LoVo (cell line): ENCODE measurements at regions not wholly inside any gene's neighbourhood (a gene's known extent, or its start where the extent isn't known, plus 50 kb on each side); places are given as distances from the start of the nearest gene placed in this dataset.

Source experiments
- DNase-seq: peaks from one replicate; pipeline ENCODE4 v3.0.0-alpha.2; 2016; ENCODE audit warnings: low spot score

DNA sequence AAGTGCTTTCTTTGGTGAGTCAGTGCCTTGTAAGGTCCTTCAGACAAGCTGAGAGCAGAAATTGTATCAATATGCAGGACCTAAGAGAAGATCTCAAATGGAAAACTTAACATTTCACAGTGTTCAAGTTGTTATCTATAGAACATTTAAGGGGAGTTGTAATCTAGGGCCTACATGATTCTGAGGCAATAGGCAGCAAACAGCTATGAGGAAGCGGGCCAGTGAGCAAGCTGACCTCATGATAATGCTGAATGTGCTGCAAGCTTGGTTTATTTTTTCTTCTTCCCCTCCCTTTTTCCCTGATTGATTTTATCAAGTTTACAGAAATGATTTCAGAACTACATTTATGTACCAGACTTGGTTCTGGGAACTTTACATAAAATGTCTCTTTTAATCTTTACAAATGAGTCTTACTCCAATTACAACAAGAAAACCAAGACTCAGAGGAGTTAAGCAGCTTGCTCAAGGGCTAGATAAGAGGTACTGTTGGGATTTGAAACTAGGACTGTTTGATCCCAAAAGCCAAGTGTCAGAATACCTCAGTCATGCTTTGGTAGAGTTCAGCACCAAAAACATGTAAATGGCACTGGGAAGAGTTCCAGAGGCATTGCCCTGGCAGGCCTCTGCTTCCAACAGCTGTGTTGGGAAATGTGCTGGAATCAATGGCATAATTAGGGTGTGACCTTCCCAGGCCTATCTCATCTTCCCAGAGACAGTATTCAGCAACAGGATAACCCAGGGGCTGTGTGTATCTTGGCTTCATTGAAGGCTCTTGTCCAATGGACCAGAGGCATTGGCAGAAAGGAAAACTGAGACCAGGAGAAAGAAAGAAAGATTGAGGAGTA lies 130.1 kb downstream of the LRRC70 start:
- DNase-seq: no peak

GRCh38 chr5:62707563-62707962 lies 128.9 kb downstream of the LRRC70 start:
- no peak for DNase-seq

DNA sequence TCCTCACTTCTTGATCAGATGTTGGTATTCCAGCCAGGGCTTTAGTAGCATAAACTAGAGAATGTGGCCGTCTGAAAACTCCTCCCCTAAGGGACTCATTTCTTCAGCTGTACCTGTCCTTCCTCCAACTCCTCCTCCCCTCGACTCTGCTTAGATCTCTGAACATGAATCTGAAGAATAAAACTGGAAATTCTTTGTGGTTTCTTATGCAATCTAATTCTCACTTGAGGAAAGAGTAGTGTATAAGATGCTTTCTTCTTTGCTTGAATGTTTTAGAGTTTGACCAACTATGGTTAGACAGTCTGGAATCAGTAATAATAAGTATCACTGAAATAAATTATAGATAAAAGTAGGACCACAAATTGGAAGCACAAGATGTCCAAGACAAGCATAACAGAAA lies 128.5 kb downstream of the LRRC70 start:
- no peak for DNase-seq

- DNase-seq: no peak
Observed at GRCh38 chr5:62705022-62705421, 126.4 kb downstream of the LRRC70 start.

DNA sequence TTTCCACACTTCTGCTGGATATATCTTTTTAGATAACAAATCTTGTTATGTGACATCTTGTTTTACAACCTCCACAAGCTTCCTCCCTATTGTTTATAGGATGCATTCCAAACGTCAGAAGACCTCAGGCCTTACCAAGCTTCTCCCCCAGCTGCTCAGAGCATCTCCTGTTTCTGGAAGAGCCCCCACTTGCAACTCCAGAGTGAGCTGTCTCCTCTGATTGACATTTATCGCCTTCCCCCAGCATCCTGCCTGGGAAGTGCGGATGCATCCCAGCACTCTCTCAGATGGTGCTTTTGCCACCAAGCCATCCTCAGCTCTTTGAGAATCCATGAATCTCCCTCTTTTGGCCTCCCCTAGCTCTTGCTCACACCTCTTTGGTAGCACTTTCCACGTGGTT lies 123.5 kb downstream of the LRRC70 start:
- no peak for DNase-seq

DNA sequence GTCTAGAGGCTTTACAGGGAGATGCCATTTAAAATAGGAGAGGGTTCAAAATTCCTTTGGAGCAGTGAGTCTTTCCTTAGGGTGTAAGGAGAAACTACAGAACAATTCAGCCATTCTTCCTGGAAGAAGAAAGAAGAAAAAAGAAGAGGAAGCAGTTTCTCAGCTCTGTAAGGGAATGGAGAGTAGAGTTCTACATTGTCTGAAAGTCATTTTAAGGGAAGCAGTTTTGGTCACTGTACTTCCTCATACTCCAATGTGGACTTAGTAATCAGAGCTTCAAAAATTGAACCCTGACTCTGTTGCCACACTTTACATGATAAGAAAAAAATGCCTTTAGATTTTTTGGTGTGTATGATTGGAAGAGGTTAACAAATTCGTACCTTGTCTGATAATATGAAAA lies 122.4 kb downstream of the LRRC70 start:
- no peak for DNase-seq

GRCh38 chr5:62698756-62699155 lies 120.1 kb downstream of the LRRC70 start:
- no peak for DNase-seq

GRCh38 chr5:62695274-62695673 lies 116.7 kb downstream of the LRRC70 start:
- DNase-seq: no peak

DNA sequence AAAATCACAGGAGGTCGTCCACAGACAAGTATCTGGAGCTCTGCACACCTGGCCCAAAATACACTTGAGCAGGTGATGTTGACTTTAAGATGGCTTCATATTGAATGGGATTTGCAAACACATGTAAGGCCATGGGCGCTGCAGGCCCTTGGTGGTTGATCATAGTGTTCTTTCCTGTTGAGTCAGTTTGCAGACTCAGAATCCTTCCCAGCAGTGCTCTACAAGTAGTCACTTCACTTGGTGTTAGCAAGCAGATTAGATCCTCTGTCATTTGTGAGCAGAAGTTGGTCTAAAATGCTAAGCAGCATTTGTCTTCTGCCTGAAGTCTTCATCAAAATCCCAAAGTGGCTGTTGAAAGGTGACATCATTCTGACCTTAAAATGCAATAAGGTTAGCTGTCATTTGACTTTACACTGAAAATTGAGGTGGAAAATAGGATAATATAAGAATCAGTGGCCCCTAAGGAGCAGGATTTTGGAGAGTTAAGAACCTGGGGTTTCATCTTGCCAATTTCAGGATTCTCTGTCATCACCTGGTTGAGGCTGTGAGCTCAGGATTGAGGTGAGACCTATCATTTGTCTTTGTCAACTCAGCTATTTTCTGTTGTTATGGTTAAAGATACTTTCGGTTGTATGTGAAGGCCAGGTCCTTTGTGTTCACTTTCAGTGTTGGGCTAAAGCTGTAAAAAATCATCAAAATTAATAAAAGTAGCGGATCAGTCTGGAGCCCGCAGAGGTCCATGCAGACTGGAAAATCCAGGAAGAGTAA lies 114.5 kb downstream of the LRRC70 start:
- DNase-seq: no peak

- no peak for DNase-seq
Observed at GRCh38 chr5:62691946-62692345, 113.3 kb downstream of the LRRC70 start.

DNA sequence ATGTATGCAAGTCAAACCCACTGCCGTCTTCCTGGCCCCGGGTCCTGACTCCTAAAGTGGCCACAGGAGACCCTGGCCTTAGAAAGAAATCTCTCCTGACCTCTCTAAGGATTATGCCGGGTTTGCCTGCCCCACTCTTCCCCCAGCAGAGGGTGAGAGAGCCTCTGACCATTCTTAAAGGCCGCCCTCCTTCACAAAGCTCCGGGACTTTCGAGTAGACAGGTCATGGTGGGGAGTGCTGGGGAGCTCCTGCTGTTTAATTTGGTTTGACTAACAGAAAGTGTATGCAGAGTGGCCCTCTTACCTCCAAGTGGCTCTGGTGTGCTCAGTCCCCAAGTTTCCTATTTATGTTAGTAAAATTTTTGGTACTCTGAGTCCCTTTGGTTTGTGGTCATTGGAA lies 111.8 kb downstream of the LRRC70 start:
- no peak for DNase-seq

- no peak for DNase-seq
Observed at GRCh38 chr5:62689599-62690368, 111.2 kb downstream of the LRRC70 start.

- DNase-seq: no peak
Observed at GRCh38 chr5:62686692-62687091, 108.1 kb downstream of the LRRC70 start.

GRCh38 chr5:62685221-62685620 lies 106.6 kb downstream of the LRRC70 start:
- DNase-seq: no peak

DNA sequence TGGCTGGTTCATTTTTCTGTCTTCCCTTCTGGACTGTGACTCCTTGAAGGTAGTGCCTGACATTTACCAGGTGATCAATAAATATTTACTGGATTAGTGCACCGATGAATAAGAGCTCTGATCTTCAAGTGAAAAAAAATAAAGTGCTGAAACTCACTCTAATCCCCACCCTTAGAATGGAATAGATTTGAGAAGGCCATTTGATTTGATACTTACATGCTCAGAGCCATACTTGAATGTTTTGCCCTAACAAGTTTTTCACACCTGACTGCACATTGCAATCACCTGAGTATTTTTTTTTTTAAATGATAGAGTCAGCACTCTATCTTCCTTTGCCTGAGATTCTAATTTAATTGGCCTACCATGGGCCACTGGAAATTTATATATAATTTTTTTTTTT lies 105.7 kb downstream of the LRRC70 start:
- DNase-seq: no peak

- DNase-seq: no peak
Observed at GRCh38 chr5:62682059-62682458, 103.4 kb downstream of the LRRC70 start.

- DNase-seq: no peak
Observed at GRCh38 chr5:62681117-62681850, 102.7 kb downstream of the LRRC70 start.

DNA sequence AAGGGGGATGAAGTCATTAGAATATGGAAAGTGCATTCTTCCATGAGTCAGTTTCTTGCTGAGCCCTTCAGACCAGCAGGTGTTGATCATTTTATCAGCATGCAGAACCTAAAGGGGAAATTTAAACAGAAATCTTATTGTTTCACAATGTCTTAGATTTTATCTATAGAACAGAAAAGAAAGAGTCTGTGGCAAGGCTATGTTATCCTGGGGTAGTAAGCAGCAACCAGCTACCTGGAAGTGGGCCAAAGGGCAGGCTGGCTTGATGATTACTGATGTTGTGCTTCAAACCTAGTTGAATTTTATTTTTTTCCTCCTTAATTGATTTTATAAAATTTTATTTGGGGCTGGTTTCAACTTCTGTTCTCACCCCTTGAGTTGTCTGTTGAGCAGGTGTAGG lies 101.5 kb downstream of the LRRC70 start:
- no peak for DNase-seq
